Large intestine (tissue), 3 donors: ENCODE measurements at regions not wholly inside any gene's neighbourhood (a gene's known extent, or its start where the extent isn't known, plus 50 kb on each side); places are given as distances from the start of the nearest gene placed in this dataset.

Source experiments
- DNase-seq, 2 donors: peaks; one replicate each; pipeline versions ENCODE4 v3.0.0 to v3.0.0-alpha.2; 2013
- H3K27ac ChIP-seq: one replicate; pipeline ENCODE4 v1.5.1; 2013; ENCODE audit warnings: low read length
- H3K27me3 ChIP-seq: 2 replicates; pipeline ENCODE4 v1.6.1; 2013; ENCODE audit warnings: low read length; ENCODE audit not compliant: control insufficient read depth, insufficient read depth
- H3K36me3 ChIP-seq: 2 replicates; pipeline ENCODE4 v1.6.1; 2013; ENCODE audit warnings: low read length; ENCODE audit not compliant: control insufficient read depth, insufficient read depth
- H3K4me1 ChIP-seq: one replicate; pipeline ENCODE4 v1.6.1; 2013; ENCODE audit warnings: low read length; ENCODE audit not compliant: control insufficient read depth, insufficient read depth
- H3K4me3 ChIP-seq: one replicate; pipeline ENCODE4 v1.5.1; 2013; ENCODE audit warnings: low read length
- H3K9me3 ChIP-seq: one replicate; pipeline ENCODE4 v1.6.1; 2013; ENCODE audit warnings: mild to moderate bottlenecking, low read depth, low read length, moderate library complexity; ENCODE audit not compliant: control insufficient read depth
- WGBS: methylation state at CpG from one replicate; pipeline ENCODE4 v1.1.5; 2013; ENCODE audit warnings: low lambda C conversion rate; ENCODE audit not compliant: insufficient coverage; 5-methylcytosine and 5-hydroxymethylcytosine counted together

DNA sequence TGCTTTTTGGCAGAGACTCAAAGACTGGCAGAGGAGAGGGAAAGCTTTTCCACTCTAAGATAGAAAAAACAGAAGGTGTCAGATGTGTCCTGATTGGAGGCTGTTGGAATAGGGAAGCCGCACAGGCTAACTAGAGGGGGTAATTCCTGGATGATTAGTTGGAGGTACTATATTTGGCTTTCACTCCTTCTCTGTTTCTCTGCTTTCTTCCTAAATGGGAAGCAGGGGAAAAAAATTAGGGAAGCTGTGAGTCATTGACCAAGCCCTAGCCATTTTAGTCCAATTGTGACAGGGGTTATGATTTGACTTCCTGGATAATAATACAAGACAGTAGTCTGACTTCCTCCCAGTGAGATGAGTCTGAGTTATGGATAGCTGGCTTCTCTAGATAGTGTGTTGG is 475.2 kb upstream of the CELF2 start:
- Histone ChIP-seq H3K4me1 (no peaks in the 10 kb centered on the region), H3K27me3 (no peaks in the 10 kb centered on the region), H3K9me3 (no peaks in the 10 kb centered on the region), H3K27ac (no peak overlapping the region), H3K4me3 (no peak overlapping the region), H3K36me3 (no peaks in the 10 kb centered on the region)
- WGBS: no CpG with 5 or more reads among the region's 1 CpG
- no peak for DNase-seq

DNA sequence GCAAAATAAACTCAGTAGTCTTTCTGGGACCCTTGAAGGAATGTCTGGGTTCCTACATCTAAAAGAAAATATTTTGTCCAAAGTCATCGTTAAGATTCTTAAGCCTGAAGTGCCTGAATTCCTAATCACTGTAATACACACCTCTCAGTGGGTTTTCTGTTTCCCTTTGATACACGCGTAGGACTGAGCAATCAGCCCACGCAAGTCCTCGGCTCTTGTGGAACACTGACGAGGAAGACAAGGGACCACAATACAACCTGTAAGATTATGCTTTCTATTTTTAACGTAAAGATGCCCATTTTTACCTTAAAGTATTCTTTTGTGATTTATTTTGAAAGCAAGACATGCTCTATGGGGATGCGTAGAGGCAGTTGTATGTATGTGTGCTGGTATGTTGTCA is 472.8 kb upstream of the CELF2 start:
- Histone ChIP-seq H3K27ac (no peak overlapping the region), H3K9me3 (no peaks in the 10 kb centered on the region), H3K4me3 (no peak overlapping the region), H3K4me1 (no peaks in the 10 kb centered on the region), H3K27me3 (no peaks in the 10 kb centered on the region), H3K36me3 (no peaks in the 10 kb centered on the region)
- DNase-seq: no peak
- WGBS: 100% methylated on average over 1 of the region's 8 CpGs

DNA sequence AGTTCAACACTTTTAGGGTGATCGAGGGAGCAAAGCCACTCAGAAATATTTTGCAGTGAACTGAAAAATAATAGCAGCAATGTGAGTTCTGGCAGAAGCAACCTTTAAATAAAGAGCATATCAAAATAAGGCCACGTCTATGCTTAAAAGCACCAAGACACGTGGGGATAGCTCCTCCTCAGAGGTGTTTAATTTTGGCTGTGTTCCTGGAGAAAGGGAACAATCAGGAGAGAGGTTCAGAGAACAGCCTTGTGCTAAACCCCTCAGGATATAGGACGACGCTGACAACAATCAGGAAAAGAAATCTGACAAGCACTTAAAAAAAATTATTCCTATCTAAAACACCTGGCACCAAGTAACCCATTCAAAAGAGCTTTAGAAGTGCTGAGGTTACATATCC is 471.9 kb upstream of the CELF2 start:
- no peaks in the 10 kb centered on the region for H3K4me1 ChIP-seq

DNA sequence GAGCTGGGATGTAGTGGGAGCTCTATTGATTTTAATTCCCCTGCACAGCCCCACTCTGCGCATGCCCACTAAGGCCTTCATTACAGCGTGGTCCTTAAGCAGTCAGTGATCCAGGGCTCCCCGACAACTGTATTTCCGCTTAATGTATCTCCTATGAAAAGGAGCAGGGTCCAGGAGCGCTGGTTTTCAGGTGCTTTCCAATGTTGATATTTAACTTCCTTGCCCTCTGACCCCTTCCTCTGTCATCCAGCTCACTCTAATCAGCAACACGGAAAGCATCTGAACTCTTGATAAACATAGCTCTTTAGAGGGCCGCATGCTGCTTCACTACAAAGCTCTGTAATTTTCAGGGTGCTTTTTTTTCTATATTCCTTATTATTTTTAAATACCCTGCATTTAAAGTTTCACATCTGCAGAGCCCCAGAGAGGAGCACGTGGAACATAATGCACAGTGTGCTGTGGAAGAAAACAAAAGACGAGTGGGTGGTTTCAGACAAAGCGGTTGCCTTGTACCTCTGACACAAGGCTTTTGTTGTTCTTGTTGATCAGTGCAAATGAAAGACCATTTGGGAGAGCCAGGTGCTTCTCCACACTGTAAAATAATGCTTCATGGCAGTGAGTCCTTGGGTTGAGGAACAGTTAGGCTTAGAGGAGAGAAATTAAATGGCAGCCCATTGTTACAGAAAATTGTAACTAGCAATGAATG is 465.9 kb upstream of the CELF2 start:
- no peaks in the 10 kb centered on the region for H3K27me3 ChIP-seq
- no peak overlapping the region for H3K4me3 ChIP-seq
- WGBS: 20% methylated on average over 1 of the region's 10 CpGs
- DNase-seq: peak; percentile 53 to 75
- peaks cover 9% of the 10 kb centered on the region for H3K4me1 ChIP-seq
- peak overlapping the region; percentile 33 for H3K27ac ChIP-seq
- H3K36me3 ChIP-seq: no peaks in the 10 kb centered on the region
- no peaks in the 10 kb centered on the region for H3K9me3 ChIP-seq

More for the DNA sequence above, 471.9 kb upstream of the CELF2 start:
- Histone ChIP-seq H3K27me3 (no peaks in the 10 kb centered on the region), H3K27ac (no peak overlapping the region), H3K4me3 (no peak overlapping the region), H3K9me3 (no peaks in the 10 kb centered on the region), H3K36me3 (no peaks in the 10 kb centered on the region)
- DNase-seq: no peak
- 37% methylated on average over 2 of the region's 5 CpGs for WGBS

GRCh38 chr10:10552948-10553347 is 464.7 kb upstream of the CELF2 start:
- no peaks in the 10 kb centered on the region for H3K36me3 ChIP-seq
- no peak for DNase-seq
- H3K4me3 ChIP-seq: no peak overlapping the region
- peaks cover 9% of the 10 kb centered on the region for H3K4me1 ChIP-seq
- no peak overlapping the region for H3K27ac ChIP-seq
- H3K27me3 ChIP-seq: no peaks in the 10 kb centered on the region
- no CpG with 5 or more reads among the region's 3 CpGs for WGBS
- no peaks in the 10 kb centered on the region for H3K9me3 ChIP-seq

- no peaks in the 10 kb centered on the region for H3K36me3 ChIP-seq
- H3K9me3 ChIP-seq: no peaks in the 10 kb centered on the region
- no peak overlapping the region for H3K27ac ChIP-seq
- no peaks in the 10 kb centered on the region for H3K4me1 ChIP-seq
- no peak for DNase-seq
- no peak overlapping the region for H3K4me3 ChIP-seq
- no peaks in the 10 kb centered on the region for H3K27me3 ChIP-seq
- 96% methylated on average over 4 of the region's 10 CpGs for WGBS
Measured at GRCh38 chr10:10564081-10564794, 453.4 kb upstream of the CELF2 start.

- Histone ChIP-seq H3K4me3 (no peak overlapping the region), H3K27me3 (no peaks in the 10 kb centered on the region), H3K27ac (no peak overlapping the region), H3K36me3 (no peaks in the 10 kb centered on the region), H3K9me3 (no peaks in the 10 kb centered on the region), H3K4me1 (no peaks in the 10 kb centered on the region)
- DNase-seq: no peak
- WGBS: no CpG with 5 or more reads among the region's 1 CpG
Measured at GRCh38 chr10:10576937-10577336, 440.7 kb upstream of the CELF2 start.

DNA sequence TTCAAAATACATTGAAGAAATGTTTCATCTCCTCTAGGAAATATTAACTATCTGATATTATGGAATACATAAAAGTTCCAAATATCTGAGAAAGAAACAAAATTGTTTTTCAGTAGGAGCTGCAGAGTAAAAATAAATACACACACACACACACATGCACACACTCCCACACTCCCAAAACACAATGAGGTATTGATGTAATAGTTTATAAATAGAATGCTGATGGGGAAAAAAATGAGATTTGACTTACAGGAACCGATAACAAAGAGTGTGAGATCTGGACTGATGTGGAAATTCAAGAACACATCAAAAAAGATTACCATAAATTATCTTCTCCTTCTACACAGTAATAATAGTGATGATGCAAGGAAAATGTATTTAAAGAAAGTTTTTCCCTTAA is 438.0 kb upstream of the CELF2 start:
- no peaks in the 10 kb centered on the region for H3K36me3 ChIP-seq
- H3K4me3 ChIP-seq: no peak overlapping the region
- H3K27ac ChIP-seq: no peak overlapping the region
- H3K4me1 ChIP-seq: no peaks in the 10 kb centered on the region
- DNase-seq: no peak
- 91% methylated on average over 1 of the region's 1 CpG for WGBS
- no peaks in the 10 kb centered on the region for H3K9me3 ChIP-seq
- H3K27me3 ChIP-seq: no peaks in the 10 kb centered on the region

- H3K27me3 ChIP-seq: no peaks in the 10 kb centered on the region
- no peak overlapping the region for H3K4me3 ChIP-seq
- DNase-seq: no peak
- no CpG with 5 or more reads among the region's 5 CpGs for WGBS
- H3K36me3 ChIP-seq: no peaks in the 10 kb centered on the region
- no peaks in the 10 kb centered on the region for H3K9me3 ChIP-seq
- no peaks in the 10 kb centered on the region for H3K4me1 ChIP-seq
- H3K27ac ChIP-seq: no peak overlapping the region
Measured at GRCh38 chr10:10584161-10584560, 433.5 kb upstream of the CELF2 start.

- H3K27ac ChIP-seq: no peak overlapping the region
- no CpG with 5 or more reads among the region's 5 CpGs for WGBS
- H3K9me3 ChIP-seq: no peaks in the 10 kb centered on the region
- no peaks in the 10 kb centered on the region for H3K4me1 ChIP-seq
- no peaks in the 10 kb centered on the region for H3K27me3 ChIP-seq
- DNase-seq: no peak
- no peaks in the 10 kb centered on the region for H3K36me3 ChIP-seq
- H3K4me3 ChIP-seq: no peak overlapping the region
Measured at GRCh38 chr10:10587744-10588393, 429.8 kb upstream of the CELF2 start.
